Keratinocyte (primary cell): ENCODE measurements at regions not wholly inside any gene's neighbourhood (a gene's known extent, or its start where the extent isn't known, plus 50 kb on each side); places are given as distances from the start of the nearest gene placed in this dataset.

ENCODE experiments used
- DNase-seq: peaks from one replicate; pipeline ENCODE4 v3.0.0-alpha.2; 2011; ENCODE audit warnings: low read depth, missing footprints, low spot score
- FAIRE-seq: peaks from 2 replicates; lab custom pipeline; 2011; peaks lifted over from hg19 to GRCh38; lab: Jason Lieb, UNC
- H2AFZ ChIP-seq: 2 replicates; pipeline ENCODE4 v1.6.0; 2012; ENCODE audit warnings: low read length, control low read depth, inconsistent platforms; ENCODE audit not compliant: control insufficient read depth
- H3K27ac ChIP-seq: 2 replicates; pipeline ENCODE4 v1.5.1; 2011; ENCODE audit warnings: low read length; ENCODE audit not compliant: control insufficient read depth, insufficient read depth
- H3K27me3 ChIP-seq: 3 replicates; pipeline ENCODE4 v1.6.0; 2011; ENCODE audit warnings: low read length; ENCODE audit not compliant: control insufficient read depth, insufficient read depth; ENCODE audit errors: extremely low read depth
- H3K36me3 ChIP-seq, 2 experiments: 2 replicates in 1 of 2; 3 replicates in 1 of 2; pipeline ENCODE4 v1.5.1; 2011; ENCODE audit warnings: low read length in 2 of 2, mild to moderate bottlenecking in 1 of 2; ENCODE audit not compliant: control insufficient read depth in 2 of 2, insufficient read depth in 2 of 2; ENCODE audit errors: extremely low read depth in 1 of 2
- H3K4me1 ChIP-seq: 3 replicates; pipeline ENCODE4 v1.5.1; 2011; ENCODE audit warnings: low read length; ENCODE audit not compliant: control insufficient read depth, insufficient read depth; ENCODE audit errors: extremely low read depth
- H3K4me2 ChIP-seq: 3 replicates; pipeline ENCODE4 v1.6.0; 2011; ENCODE audit warnings: low read depth, low read length; ENCODE audit not compliant: control insufficient read depth, insufficient read depth; ENCODE audit errors: extremely low read depth
- H3K4me3 ChIP-seq, 3 experiments: fragments of 200-600 bp in 1 of 3; sonication (generic) in 1 of 3; 2 replicates in 2 of 3; 3 replicates in 1 of 3; pipeline ENCODE4 v1.5.1; 2011 to 2016; ENCODE audit warnings: low read length in 3 of 3, mild to moderate bottlenecking in 3 of 3, control low read depth in 2 of 3, inconsistent platforms in 1 of 3, low read depth in 1 of 3, mixed read lengths in 1 of 3, mixed run types in 1 of 3, moderate library complexity in 1 of 3; ENCODE audit not compliant: control insufficient read depth in 2 of 3, insufficient read depth in 2 of 3; ENCODE audit errors: extremely low read depth in 1 of 3
- H3K79me2 ChIP-seq: 2 replicates; pipeline ENCODE4 v1.6.0; 2012; ENCODE audit warnings: low read length; ENCODE audit not compliant: control insufficient read depth, insufficient read depth
- H3K9ac ChIP-seq: 3 replicates; pipeline ENCODE4 v1.6.0; 2011; ENCODE audit warnings: low read length; ENCODE audit not compliant: control insufficient read depth, insufficient read depth; ENCODE audit errors: extremely low read depth
- H3K9me1 ChIP-seq: 3 replicates; pipeline ENCODE4 v1.6.0; 2011; ENCODE audit warnings: low read length; ENCODE audit not compliant: control insufficient read depth, insufficient read depth; ENCODE audit errors: extremely low read depth
- H3K9me3 ChIP-seq: 2 replicates; pipeline ENCODE4 v1.5.1; 2012; ENCODE audit warnings: low read depth, low read length; ENCODE audit not compliant: control insufficient read depth
- H4K20me1 ChIP-seq: 3 replicates; pipeline ENCODE4 v1.6.0; 2011; ENCODE audit warnings: low read length; ENCODE audit not compliant: control insufficient read depth, insufficient read depth; ENCODE audit errors: extremely low read depth
- CTCF ChIP-seq, 3 experiments: IDR thresholded peaks in 1 of 3; conservative IDR thresholded peaks in 1 of 3; optimal IDR thresholded peaks in 1 of 3; 2 replicates in 2 of 3; 3 replicates in 1 of 3; pipeline versions ENCODE3 to v1.5.1; 2011; ENCODE audit warnings: low read length in 3 of 3, mild to moderate bottlenecking in 3 of 3, moderate library complexity in 2 of 3, control low read depth in 1 of 3, inconsistent platforms in 1 of 3; ENCODE audit not compliant: insufficient read depth in 2 of 3; ENCODE audit errors: extremely low read depth in 1 of 3
- EZH2 ChIP-seq: IDR thresholded peaks from one replicate; pipeline ENCODE4 v1.6.1; 2012; ENCODE audit warnings: inconsistent platforms, mild to moderate bottlenecking, low read length, moderate library complexity
- dilution Hi-C: fragments of 300-500 bp; cut with MboI; formaldehyde crosslinking; loops from one replicate; pipeline ENCODE4 v1.7.0; 2020; ENCODE audit warnings: low sequenced_read_pairs; ENCODE audit not compliant: extremely low pct_ligation_motif_present

- H3K27me3 ChIP-seq: no peaks in the 10 kb centered on the region
- no peak for DNase-seq
- no peaks in the 10 kb centered on the region for H3K9me3 ChIP-seq
- H3K79me2 ChIP-seq: no peaks in the 10 kb centered on the region
- no peaks in the 10 kb centered on the region for H3K9me1 ChIP-seq
- dilution Hi-C loops: no loop called here
- H4K20me1 ChIP-seq: no peaks in the 10 kb centered on the region
- no peak for FAIRE-seq
- H3K9ac ChIP-seq: no peak overlapping the region
- H3K4me3 ChIP-seq: no peak overlapping the region
- no peaks in the 10 kb centered on the region for H3K36me3 ChIP-seq
- no peaks in the 10 kb centered on the region for H3K4me1 ChIP-seq
- H2AFZ ChIP-seq: no peak overlapping the region
- no peak overlapping the region for H3K4me2 ChIP-seq
- H3K27ac ChIP-seq: no peak overlapping the region
- TF ChIP-seq EZH2 (no peak), CTCF (optimal IDR thresholded peaks at IDR 0.05 in 1 of 3, IDR thresholded peaks at IDR 0.05 in 1 of 3, conservative IDR thresholded peaks at IDR 0.05 in 1 of 3; ENCODE audit: extremely low read depth in 1 of 3, insufficient read depth in 2 of 3, low read length in 3 of 3) (no peak)
Measured at GRCh38 chr2:8121826-8122513, 559.9 kb upstream of the ID2 start.

GRCh38 chr2:8122520-8122919 lies 559.3 kb upstream of the ID2 start:
- H3K9me1 ChIP-seq: no peaks in the 10 kb centered on the region
- H3K27me3 ChIP-seq: no peaks in the 10 kb centered on the region
- H4K20me1 ChIP-seq: no peaks in the 10 kb centered on the region
- H3K4me1 ChIP-seq: no peaks in the 10 kb centered on the region
- dilution Hi-C loops: no loop called here
- no peak overlapping the region for H3K9ac ChIP-seq
- DNase-seq (no peak), FAIRE-seq (no peak)
- H3K9me3 ChIP-seq: no peaks in the 10 kb centered on the region
- no peaks in the 10 kb centered on the region for H3K36me3 ChIP-seq
- H3K4me2 ChIP-seq: no peak overlapping the region
- no peak overlapping the region for H3K27ac ChIP-seq
- no peak overlapping the region for H2AFZ ChIP-seq
- H3K79me2 ChIP-seq: no peaks in the 10 kb centered on the region
- TF ChIP-seq EZH2: no peak
- no peak for TF ChIP-seq CTCF (optimal IDR thresholded peaks at IDR 0.05 in 1 of 3, IDR thresholded peaks at IDR 0.05 in 1 of 3, conservative IDR thresholded peaks at IDR 0.05 in 1 of 3; ENCODE audit: extremely low read depth in 1 of 3, insufficient read depth in 2 of 3, low read length in 3 of 3)
- H3K4me3 ChIP-seq: no peak overlapping the region
